IPS DF 4.7 (cell line): ENCODE measurements at regions not wholly inside any gene's neighbourhood (a gene's known extent, or its start where the extent isn't known, plus 50 kb on each side); places are given as distances from the start of the nearest gene placed in this dataset.

ENCODE experiments used
- DNase-seq: peaks from one replicate; pipeline ENCODE4 v3.0.0-alpha.2; 2013; ENCODE audit warnings: low spot score; ENCODE audit errors: extremely low read depth

DNA sequence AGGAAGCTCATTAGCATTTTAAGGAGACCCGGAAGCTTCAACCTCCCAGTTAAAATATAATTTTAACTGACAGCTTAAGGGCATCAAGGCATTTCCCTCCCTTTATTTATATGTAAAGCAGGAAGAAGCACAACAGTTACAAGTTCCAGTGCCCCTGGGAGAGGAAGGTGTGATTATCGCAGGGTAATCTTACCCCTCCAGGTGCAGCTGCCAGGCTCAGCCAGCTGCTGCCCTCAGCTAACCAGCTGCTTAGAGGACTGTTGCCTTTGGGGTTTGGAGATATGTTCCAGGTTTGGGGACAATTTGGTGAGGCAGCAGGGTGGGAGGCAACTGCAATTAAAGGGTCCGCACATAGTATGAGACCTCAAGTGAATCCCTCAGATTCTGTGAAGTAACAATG lies 55.3 kb upstream of the SETBP1 start:
- DNase-seq: no peak

DNA sequence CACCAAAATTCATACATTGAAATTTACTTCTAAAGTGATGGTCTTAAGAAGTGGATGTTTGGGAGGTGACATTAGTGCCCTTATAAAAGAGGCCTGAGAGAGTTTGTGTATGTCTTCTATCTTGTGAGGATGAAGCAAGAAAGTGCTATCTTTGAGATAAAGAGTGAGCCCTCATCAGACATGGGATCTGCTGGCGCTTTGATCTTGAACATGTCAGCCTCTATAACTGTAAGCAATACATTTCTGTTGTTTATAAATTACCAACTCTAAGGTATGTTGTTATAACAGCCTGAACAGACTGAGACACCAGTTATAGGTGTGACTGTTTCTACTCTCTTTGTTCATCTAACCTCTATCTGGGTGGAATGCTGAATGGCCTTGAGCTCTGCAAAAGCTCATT lies 54.5 kb upstream of the SETBP1 start:
- no peak for DNase-seq

DNA sequence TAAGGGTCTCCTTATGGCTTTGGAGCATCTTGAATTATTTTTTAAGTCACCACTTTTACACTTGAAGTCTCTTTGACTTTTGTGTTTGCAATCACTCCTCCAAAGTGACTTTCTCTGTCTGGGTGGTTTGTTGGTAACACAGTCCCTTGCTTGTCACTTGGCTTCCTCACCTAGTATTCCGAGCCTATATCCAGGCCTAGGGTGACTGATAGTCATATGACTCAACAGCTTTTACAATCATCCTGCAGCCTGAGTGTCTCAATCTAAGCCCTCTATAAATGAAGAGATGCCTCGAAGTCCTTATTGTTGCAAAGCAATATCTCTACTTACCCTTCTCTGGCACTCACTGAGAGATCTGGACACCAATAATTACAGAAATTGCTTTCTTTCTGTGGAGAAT lies 53.9 kb upstream of the SETBP1 start:
- DNase-seq: no peak

DNA sequence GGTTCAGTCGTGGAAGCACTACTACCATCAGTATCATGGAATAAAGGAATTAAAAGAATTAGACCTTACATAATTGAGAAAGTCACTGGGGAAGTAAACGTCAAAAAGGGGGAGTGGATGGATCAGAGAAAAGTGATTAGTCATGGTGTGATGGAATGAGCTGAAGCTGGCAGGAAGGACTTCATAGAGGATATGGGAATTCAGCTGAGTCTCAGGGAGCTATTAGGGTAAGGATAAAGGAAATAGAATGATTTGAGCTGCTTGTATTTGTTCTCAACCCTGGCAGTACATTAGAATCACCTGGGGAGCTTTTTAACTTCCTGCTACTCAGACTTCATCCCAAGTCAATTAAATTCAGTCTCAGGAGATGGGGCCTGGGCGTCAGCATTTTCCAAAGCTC lies 53.4 kb upstream of the SETBP1 start:
- DNase-seq: no peak

DNA sequence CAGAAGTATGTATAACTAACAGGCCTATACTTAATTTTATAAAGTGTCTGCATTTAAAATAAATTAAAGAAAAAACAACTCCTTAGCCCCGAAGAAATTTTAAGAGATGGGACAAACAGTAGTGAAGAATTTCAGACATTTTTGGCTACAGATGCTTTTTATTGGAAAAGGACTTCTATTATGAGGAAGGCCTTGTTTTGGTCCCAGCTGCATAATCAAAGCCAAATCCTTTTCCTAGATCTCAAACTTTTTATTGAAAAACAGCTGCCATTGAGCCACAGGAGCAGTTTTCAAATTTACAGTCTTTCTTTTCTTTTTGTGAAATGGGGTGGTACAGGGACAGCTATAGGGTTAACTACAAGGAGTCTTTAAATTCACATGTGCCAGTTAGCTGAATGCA lies 51.3 kb upstream of the SETBP1 start:
- DNase-seq: no peak

DNA sequence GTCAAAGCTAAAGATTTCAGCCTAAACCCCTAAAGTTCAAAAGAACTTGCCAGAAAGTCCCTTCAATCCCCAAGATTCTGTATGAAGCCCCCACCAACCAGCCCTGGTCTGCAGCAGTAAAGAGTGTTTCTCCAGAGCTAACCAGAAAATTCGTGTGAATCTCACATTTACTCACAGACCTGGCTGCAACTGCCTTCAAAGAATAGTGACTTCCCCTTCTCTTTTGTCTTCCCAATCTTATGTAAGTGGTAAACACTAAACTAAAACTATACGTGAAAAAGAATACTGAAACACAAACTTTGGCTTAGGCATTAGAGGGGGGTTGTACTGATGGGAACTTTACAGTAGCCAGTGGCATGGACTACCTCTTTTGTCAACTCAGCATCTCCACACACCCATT lies 50.6 kb upstream of the SETBP1 start:
- no peak for DNase-seq
